B cell (primary cell): ENCODE measurements at regions not wholly inside any gene's neighbourhood (a gene's known extent, or its start where the extent isn't known, plus 50 kb on each side); places are given as distances from the start of the nearest gene placed in this dataset.

Experiments used
- ATAC-seq: fragments of 200-7000 bp; cut with Tn5 transposase; one replicate; pipeline ENCODE4 v1.10.0; 2021; ENCODE audit warnings: low read depth, mild to moderate bottlenecking, moderate number of reproducible peaks, moderate library complexity
- CTCF ChIA-PET: fragments of 350-600 bp; sonication (Branson Sonifier 250); formaldehyde crosslinking; loops from one replicate; lab custom pipeline; 2021; ENCODE audit warnings: antibody characterized with exemption, inconsistent platforms; lab: Charles Lee
- POLR2A ChIA-PET: fragments of 350-600 bp; sonication (Branson Sonifier 250); formaldehyde crosslinking; loops from one replicate; lab custom pipeline; 2021; ENCODE audit warnings: antibody characterized with exemption; lab: Charles Lee
- DNase-seq: peaks from one replicate; pipeline ENCODE4 v3.0.0; 2013
- H2AFZ ChIP-seq: 2 replicates; pipeline ENCODE4 v1.6.1; 2012; ENCODE audit warnings: mild to moderate bottlenecking, low read depth, low read length; ENCODE audit not compliant: insufficient read depth, poor library complexity, severe bottlenecking
- H3K27ac ChIP-seq, 2 donors: 1 replicate in 1 of 2; 2 replicates in 1 of 2; pipeline ENCODE4 v1.5.1; 2012 to 2013; ENCODE audit warnings: low read length in 2 of 2, mild to moderate bottlenecking in 2 of 2, moderate library complexity in 1 of 2
- H3K27me3 ChIP-seq, 4 experiments: fragments of 200-600 bp in 1 of 4; sonication (generic) in 1 of 4; replicated peaks in 1 of 4; 1 replicate in 2 of 4; 2 replicates in 2 of 4; pipeline versions ENCODE4 v1.6.1 to v1.7.0; 2013 to 2016; ENCODE audit warnings: low read length in 3 of 4, mild to moderate bottlenecking in 2 of 4, mixed read lengths in 1 of 4, moderate library complexity in 1 of 4; ENCODE audit not compliant: insufficient read depth in 4 of 4, control insufficient read depth in 3 of 4; ENCODE audit errors: control extremely low read depth in 1 of 4
- H3K36me3 ChIP-seq, 2 experiments: replicated peaks in 1 of 2; 1 replicate in 1 of 2; 2 replicates in 1 of 2; pipeline versions ENCODE4 v1.6.1 to v1.7.1; 2013; ENCODE audit warnings: low read length in 1 of 2; ENCODE audit not compliant: insufficient read depth in 2 of 2, control insufficient read depth in 1 of 2; ENCODE audit errors: control extremely low read depth in 1 of 2, extremely low read depth in 1 of 2
- H3K4me1 ChIP-seq, 2 donors: fragments of 200-600 bp in 1 of 2; sonication (generic) in 1 of 2; 1 replicate in 1 of 2; 2 replicates in 1 of 2; pipeline versions ENCODE4 v1.5.1 to v1.6.1; 2013 to 2017; ENCODE audit warnings: low read length in 2 of 2; ENCODE audit not compliant: control insufficient read depth in 2 of 2, insufficient read depth in 2 of 2
- H3K4me2 ChIP-seq: replicated peaks from 2 replicates; pipeline ENCODE3; 2012; ENCODE audit warnings: mild to moderate bottlenecking, low read depth, low read length; ENCODE audit not compliant: poor library complexity, severe bottlenecking
- H3K4me3 ChIP-seq, 5 experiments: fragments of 200-600 bp in 1 of 5; sonication (generic) in 1 of 5; 1 replicate in 3 of 5; 2 replicates in 2 of 5; pipeline versions ENCODE4 v1.5.1 to v1.7.0; 2011 to 2016; ENCODE audit warnings: low read length in 4 of 5, mild to moderate bottlenecking in 4 of 5, low read depth in 2 of 5, control low read depth in 1 of 5, moderate library complexity in 1 of 5; ENCODE audit not compliant: insufficient read depth in 1 of 5; ENCODE audit errors: control extremely low read depth in 1 of 5, extremely low read depth in 1 of 5
- H3K79me2 ChIP-seq: fragments of 200-600 bp; sonication (generic); one replicate; pipeline ENCODE4 v1.6.0; 2016; ENCODE audit warnings: low read length; ENCODE audit not compliant: control insufficient read depth, insufficient read depth
- H3K9ac ChIP-seq: fragments of 200-600 bp; sonication (generic); 2 replicates; pipeline ENCODE4 v1.6.1; 2017; ENCODE audit warnings: mild to moderate bottlenecking, low read length, moderate library complexity
- H3K9me3 ChIP-seq, 3 donors: one replicate each; pipeline versions ENCODE4 v1.6.1 to v1.7.1; 2013; ENCODE audit warnings: low read length in 2 of 3; ENCODE audit not compliant: control insufficient read depth in 2 of 3, insufficient read depth in 1 of 3; ENCODE audit errors: control extremely low read depth in 1 of 3
- H4K20me1 ChIP-seq: 2 replicates; pipeline ENCODE4 v1.6.0; 2012; ENCODE audit warnings: mild to moderate bottlenecking, low read length; ENCODE audit not compliant: insufficient read depth, control insufficient read depth, poor library complexity, severe bottlenecking
- H3K27ac Mint-ChIP-seq: one replicate; pipeline ENCODE4 v1.8.0; 2021; ENCODE audit warnings: mixed read lengths
- H3K27me3 Mint-ChIP-seq: one replicate; pipeline ENCODE4 v1.8.0; 2021; ENCODE audit warnings: mixed read lengths
- H3K4me1 Mint-ChIP-seq: one replicate; pipeline ENCODE4 v1.8.0; 2021; ENCODE audit warnings: mixed read lengths
- H3K4me3 Mint-ChIP-seq: one replicate; pipeline ENCODE4 v1.8.0; 2021; ENCODE audit warnings: mixed read lengths
- H3K9me3 Mint-ChIP-seq: one replicate; pipeline ENCODE4 v1.8.0; 2022; ENCODE audit warnings: mixed read lengths; ENCODE audit not compliant: insufficient read depth
- EZH2 ChIP-seq: IDR thresholded peaks from 2 replicates; pipeline ENCODE4 v1.6.1; 2012; ENCODE audit warnings: borderline replicate concordance, low read depth, mild to moderate bottlenecking, moderate library complexity, low read length; ENCODE audit not compliant: insufficient read depth, poor library complexity, severe bottlenecking
- WGBS: methylation state at CpG from one replicate; pipeline ENCODE4 v1.1.5; 2013; ENCODE audit warnings: missing lambda C conversion rate; ENCODE audit not compliant: insufficient coverage; 5-methylcytosine and 5-hydroxymethylcytosine counted together
- intact Hi-C: fragments of 100-400 bp; cut with micrococcal nuclease; formaldehyde crosslinking; loops from one replicate; pipeline ENCODE4 v1.10.0; 2022
- TF ChIP-seq, protein P1 (sequence below): fragments of 200-600 bp; IDR thresholded peaks from one replicate; pipeline ENCODE4 v1.8.0; 2022; ENCODE audit warnings: antibody characterized with exemption, mild to moderate bottlenecking

- H4K20me1 ChIP-seq = no peaks in the 10 kb centered on the region
- H3K4me1 ChIP-seq = no peaks in the 10 kb centered on the region
- Mint-ChIP-seq H3K4me1 (no peaks in the 10 kb centered on the region), H3K4me3 (no peak overlapping the region), H3K27me3 (peaks cover 12% of the 10 kb centered on the region), H3K9me3 (no peaks in the 10 kb centered on the region), H3K27ac (no peak overlapping the region)
- H3K4me3 ChIP-seq = no peak overlapping the region
- no peaks in the 10 kb centered on the region for H3K79me2 ChIP-seq
- H3K9me3 ChIP-seq = no peaks in the 10 kb centered on the region
- H2AFZ ChIP-seq = no peak overlapping the region
- no peak overlapping the region for H3K4me2 ChIP-seq
- no peak overlapping the region for H3K27ac ChIP-seq
- no peaks in the 10 kb centered on the region for H3K36me3 ChIP-seq
- intact Hi-C loops = no loop called here
- no peak overlapping the region for H3K9ac ChIP-seq
- no CpG with 5 or more reads among the region's 4 CpGs for WGBS
- no peaks in the 10 kb centered on the region for H3K27me3 ChIP-seq
- no peak for TF ChIP-seq EZH2
- ATAC-seq = no peak
- ChIA-PET POLR2A (no interaction called here), CTCF (interaction anchor here (1.0 kb wide), 1 partner anchor 1244 kb away, joined by 3 read pairs; no protein-coding TSS in a partner anchor)
- DNase-seq = no peak
Observed at GRCh38 chr11:104618954-104619353, 279.3 kb downstream of the CASP12 start.

DNA sequence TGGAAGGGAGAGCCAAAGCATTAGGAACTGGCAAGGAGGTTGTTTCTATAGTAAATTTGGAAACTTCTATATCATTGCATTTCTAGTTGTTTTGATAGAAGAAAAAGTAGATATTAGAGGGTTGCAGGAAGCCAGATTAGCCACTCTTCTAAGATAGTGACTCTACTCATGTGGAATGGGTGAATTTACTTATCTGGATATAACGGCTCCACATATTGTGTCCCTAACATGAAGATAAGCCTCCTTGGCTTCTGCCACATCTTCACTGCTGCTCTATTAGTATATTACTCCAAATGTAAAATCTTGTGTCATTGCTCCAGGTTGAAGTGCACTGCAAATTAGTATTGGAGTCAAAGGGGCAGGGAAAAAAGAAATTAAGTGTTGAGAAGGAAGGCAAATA, 283.3 kb downstream of the CASP12 start:
- Mint-ChIP-seq H3K27ac (no peak overlapping the region), H3K27me3 (peaks cover 12% of the 10 kb centered on the region), H3K4me1 (no peaks in the 10 kb centered on the region), H3K9me3 (no peaks in the 10 kb centered on the region), H3K4me3 (no peak overlapping the region)
- Histone ChIP-seq H3K4me2 (no peak overlapping the region), H3K4me3 (no peak overlapping the region), H3K4me1 (no peaks in the 10 kb centered on the region), H4K20me1 (no peaks in the 10 kb centered on the region), H3K9ac (no peak overlapping the region), H3K36me3 (no peaks in the 10 kb centered on the region), H3K79me2 (no peaks in the 10 kb centered on the region), H3K9me3 (no peaks in the 10 kb centered on the region), H2AFZ (no peak overlapping the region), H3K27me3 (no peaks in the 10 kb centered on the region), H3K27ac (no peak overlapping the region)
- no CpG with 5 or more reads among the region's 1 CpG for WGBS
- TF ChIP-seq, protein P1, sequence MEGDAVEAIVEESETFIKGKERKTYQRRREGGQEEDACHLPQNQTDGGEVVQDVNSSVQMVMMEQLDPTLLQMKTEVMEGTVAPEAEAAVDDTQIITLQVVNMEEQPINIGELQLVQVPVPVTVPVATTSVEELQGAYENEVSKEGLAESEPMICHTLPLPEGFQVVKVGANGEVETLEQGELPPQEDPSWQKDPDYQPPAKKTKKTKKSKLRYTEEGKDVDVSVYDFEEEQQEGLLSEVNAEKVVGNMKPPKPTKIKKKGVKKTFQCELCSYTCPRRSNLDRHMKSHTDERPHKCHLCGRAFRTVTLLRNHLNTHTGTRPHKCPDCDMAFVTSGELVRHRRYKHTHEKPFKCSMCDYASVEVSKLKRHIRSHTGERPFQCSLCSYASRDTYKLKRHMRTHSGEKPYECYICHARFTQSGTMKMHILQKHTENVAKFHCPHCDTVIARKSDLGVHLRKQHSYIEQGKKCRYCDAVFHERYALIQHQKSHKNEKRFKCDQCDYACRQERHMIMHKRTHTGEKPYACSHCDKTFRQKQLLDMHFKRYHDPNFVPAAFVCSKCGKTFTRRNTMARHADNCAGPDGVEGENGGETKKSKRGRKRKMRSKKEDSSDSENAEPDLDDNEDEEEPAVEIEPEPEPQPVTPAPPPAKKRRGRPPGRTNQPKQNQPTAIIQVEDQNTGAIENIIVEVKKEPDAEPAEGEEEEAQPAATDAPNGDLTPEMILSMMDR = no peak
- TF ChIP-seq EZH2 = no peak
- intact Hi-C loops = no loop called here
- DNase-seq (no peak), ATAC-seq (no peak)
- ChIA-PET CTCF (no interaction called here), POLR2A (no interaction called here)
